ENCODE measurements at regions not wholly inside any gene's neighbourhood (a gene's known extent, or its start where the extent isn't known, plus 50 kb on each side); places are given as distances from the start of the nearest gene placed in this dataset.

- no peak overlapping the region for H3K4me3 ChIP-seq (ENCODE audit: low read length)
- DNase-seq (ENCODE audit: low read depth) = no peak
- no peak for TF ChIP-seq CTCF (conservative IDR thresholded peaks at IDR 0.05; ENCODE audit: low read length)
Observed at GRCh38 chr9:115717298-115717697, 436.3 kb upstream of the PAPPA start.

- no peak; the same call in 1 of the 2 replicates for TF ChIP-seq CTCF (conservative IDR thresholded peaks at IDR 0.05; ENCODE audit: low read length)
- peak; percentile 98 for DNase-seq (ENCODE audit: low read depth)
- H3K4me3 ChIP-seq (ENCODE audit: low read length) = no peak overlapping the region
Observed at GRCh38 chr9:115717711-115718173, 435.8 kb upstream of the PAPPA start.

GRCh38 chr9:115730396-115730795 is 423.2 kb upstream of the PAPPA start:
- no peak for TF ChIP-seq CTCF (conservative IDR thresholded peaks at IDR 0.05; ENCODE audit: low read length)
- DNase-seq (ENCODE audit: low read depth) = no peak
- no peak overlapping the region for H3K4me3 ChIP-seq (ENCODE audit: low read length)

- TF ChIP-seq CTCF (conservative IDR thresholded peaks at IDR 0.05; ENCODE audit: low read length) = no peak
- DNase-seq (ENCODE audit: low read depth) = no peak
- no peak overlapping the region for H3K4me3 ChIP-seq (ENCODE audit: low read length)
Observed at GRCh38 chr9:115730845-115731244, 422.7 kb upstream of the PAPPA start.

GRCh38 chr9:115733318-115734110 is 420.1 kb upstream of the PAPPA start:
- TF ChIP-seq CTCF (conservative IDR thresholded peaks at IDR 0.05; ENCODE audit: low read length) = no peak
- DNase-seq (ENCODE audit: low read depth) = peak; percentile 34

GRCh38 chr9:115739096-115739875 is 414.3 kb upstream of the PAPPA start:
- H3K4me3 ChIP-seq (ENCODE audit: low read length) = no peak overlapping the region
- peak; percentile 40 for DNase-seq (ENCODE audit: low read depth)
- TF ChIP-seq CTCF (conservative IDR thresholded peaks at IDR 0.05; ENCODE audit: low read length) = no peak

More at GRCh38 chr9:115733318-115734110, 420.1 kb upstream of the PAPPA start:
- no peak overlapping the region for H3K4me3 ChIP-seq (ENCODE audit: low read length)

Data from AG10803 (cell line).